ENCODE measurements at regions not wholly inside any gene's neighbourhood (a gene's known extent, or its start where the extent isn't known, plus 50 kb on each side); places are given as distances from the start of the nearest gene placed in this dataset.
A peak's percentile ranks its signal among the peaks of the same experiment; 100 is the strongest.
"Not testable (repeated sequence)": the region's sequence is repeated elsewhere in the genome, so short reads cannot be mapped to it uniquely, and the experiment has no call there.

DNA sequence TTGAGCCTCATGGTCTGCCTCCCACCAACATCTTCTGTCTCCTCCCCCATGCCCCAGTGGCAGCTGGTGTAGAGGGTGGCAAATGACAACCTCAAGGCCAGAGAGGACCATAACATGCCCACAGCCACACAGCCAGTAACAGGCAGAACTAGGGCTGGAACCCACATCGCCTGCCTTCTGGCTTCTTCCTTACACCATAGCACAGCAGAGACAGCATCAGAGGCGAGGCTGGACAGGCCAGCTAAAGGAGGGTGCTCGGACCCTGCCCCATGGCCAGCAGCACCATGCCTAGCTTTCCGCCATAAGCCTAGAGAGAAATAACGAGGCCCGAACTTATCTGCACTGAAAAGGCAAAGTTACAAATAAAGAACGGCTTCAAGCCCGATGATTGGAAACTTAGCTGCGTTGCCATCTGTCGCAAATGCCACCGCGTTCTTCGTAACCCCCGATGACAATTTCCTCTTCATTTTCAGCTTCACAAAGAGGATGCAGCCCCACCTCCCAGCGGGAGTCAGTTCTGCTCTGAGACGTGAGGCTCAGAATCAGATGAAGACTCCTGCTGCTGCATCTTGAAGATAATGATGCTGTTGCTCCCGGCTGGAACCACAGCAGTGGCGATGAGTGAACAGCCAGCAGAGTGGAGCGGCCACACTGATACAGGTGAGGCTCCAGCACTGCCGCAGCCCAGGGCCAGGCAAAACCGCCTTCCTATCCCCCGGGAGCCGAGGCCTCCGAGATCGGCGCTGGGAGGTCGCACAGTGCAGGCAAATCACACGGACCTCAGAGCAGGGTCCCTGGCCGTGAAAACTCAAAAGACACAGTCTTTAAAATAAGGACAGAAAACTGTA lies 73.8 kb upstream of the RTL6 start:
- 88% methylated on average over 29 of the region's 29 CpGs for WGBS
- H3K4me3 ChIP-seq (ENCODE audit: low read length in 2 of 2): no peak overlapping the region
- H3K36me3 ChIP-seq (ENCODE audit: control insufficient read depth in 2 of 2, insufficient read depth in 2 of 2, low read length in 1 of 2): no peaks in the 10 kb centered on the region
- no peak for DNase-seq (ENCODE audit: low read depth in 6 of 9, low spot score in 9 of 9)
- no peaks in the 10 kb centered on the region for H3K4me1 ChIP-seq (ENCODE audit: control insufficient read depth in 2 of 2, insufficient read depth in 2 of 2, low read length in 2 of 2)
- H3K27me3 ChIP-seq (ENCODE audit: control insufficient read depth in 2 of 2, insufficient read depth in 1 of 2, low read length in 1 of 2): peaks cover 0 to 6% of the 10 kb centered on the region in 2 donors
- no peak overlapping the region for H3K27ac ChIP-seq (ENCODE audit: low read depth in 1 of 2, low read length in 1 of 2)
- no peaks in the 10 kb centered on the region for H3K9me3 ChIP-seq (ENCODE audit: control insufficient read depth in 2 of 2, insufficient read depth in 1 of 2, low read length in 1 of 2)

DNA sequence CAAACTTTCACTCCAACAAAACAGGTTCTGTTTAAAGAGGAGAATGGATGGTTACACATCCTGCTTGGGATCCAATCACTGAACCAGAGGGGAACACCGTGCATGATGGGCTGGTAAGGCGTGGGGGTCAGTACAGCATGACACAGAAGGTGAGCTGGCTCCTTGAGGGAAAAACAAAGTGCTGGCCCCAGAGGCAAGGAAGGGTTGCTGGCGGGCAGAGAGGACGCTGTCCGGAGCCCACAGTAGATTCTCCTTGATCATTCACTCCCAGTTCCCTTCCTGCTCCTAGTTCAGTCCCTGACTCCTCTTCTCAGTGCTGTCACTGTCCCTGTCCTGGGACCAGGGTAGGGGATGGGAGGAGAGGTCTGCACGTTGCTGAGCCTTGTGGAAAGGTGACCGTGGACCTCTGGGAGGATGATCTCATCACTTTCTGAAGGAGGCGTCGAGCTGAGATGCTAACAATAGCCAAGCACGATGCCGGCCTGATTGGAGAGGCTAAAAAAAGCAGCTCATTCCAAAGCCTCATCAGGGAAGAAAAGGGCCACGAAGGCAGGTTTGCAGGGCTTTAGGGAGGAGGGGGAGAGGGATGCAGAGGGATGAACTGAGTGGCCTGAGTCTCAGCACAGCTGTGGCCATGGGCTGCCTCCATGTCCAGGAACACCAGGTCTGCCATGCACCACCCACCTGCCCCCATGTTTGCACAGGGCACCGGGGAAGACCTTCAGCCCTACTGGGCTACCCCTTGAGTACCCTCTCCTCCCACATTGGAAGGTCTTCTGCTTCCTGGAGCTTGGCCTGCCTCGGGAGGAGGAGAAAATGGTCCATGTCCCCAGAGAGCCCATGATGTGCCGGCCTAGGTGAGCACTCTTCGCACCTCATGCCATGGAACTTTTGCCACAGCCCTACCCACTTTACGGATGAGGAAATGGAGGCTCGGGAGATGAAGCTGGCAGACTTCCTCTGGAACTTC lies 72.7 kb upstream of the RTL6 start:
- WGBS: 82% methylated on average over 18 of the region's 18 CpGs
- no peak for DNase-seq (ENCODE audit: low read depth in 6 of 9, low spot score in 9 of 9)

DNA sequence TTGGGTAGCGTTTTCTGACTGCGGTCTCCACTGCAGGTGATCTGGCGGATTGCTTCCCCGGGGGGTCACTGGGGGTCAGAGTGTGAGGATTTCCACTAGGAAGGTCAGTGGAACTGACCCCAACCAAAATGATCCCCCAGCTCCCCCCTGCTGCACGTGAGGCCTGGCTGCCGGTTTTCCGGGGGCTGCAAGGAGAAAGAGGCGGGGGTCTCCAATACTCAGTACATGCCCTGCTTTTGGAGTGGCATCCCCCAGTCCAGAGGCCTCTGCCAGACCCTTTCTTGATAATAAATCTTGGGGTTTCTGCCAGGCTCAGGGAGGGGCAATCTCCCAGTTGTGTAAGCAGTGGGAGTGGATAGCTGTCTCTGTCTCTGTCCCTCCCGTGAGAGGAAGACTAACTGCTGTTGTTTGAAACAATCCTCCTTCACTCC lies 71.5 kb upstream of the RTL6 start:
- no peak for DNase-seq (ENCODE audit: low read depth in 6 of 9, low spot score in 9 of 9)
- no peak overlapping the region for H3K4me3 ChIP-seq (ENCODE audit: low read length in 2 of 2)

More for the DNA sequence above, 72.7 kb upstream of the RTL6 start:
- H3K4me1 ChIP-seq (ENCODE audit: control insufficient read depth in 2 of 2, insufficient read depth in 2 of 2, low read length in 2 of 2): no peaks in the 10 kb centered on the region
- peaks cover 0 to 6% of the 10 kb centered on the region in 2 donors for H3K27me3 ChIP-seq (ENCODE audit: control insufficient read depth in 2 of 2, insufficient read depth in 1 of 2, low read length in 1 of 2)
- no peak overlapping the region for H3K27ac ChIP-seq (ENCODE audit: low read depth in 1 of 2, low read length in 1 of 2)
- no peaks in the 10 kb centered on the region for H3K9me3 ChIP-seq (ENCODE audit: control insufficient read depth in 2 of 2, insufficient read depth in 1 of 2, low read length in 1 of 2)
- no peak overlapping the region for H3K4me3 ChIP-seq (ENCODE audit: low read length in 2 of 2)
- H3K36me3 ChIP-seq (ENCODE audit: control insufficient read depth in 2 of 2, insufficient read depth in 2 of 2, low read length in 1 of 2): no peaks in the 10 kb centered on the region

DNA sequence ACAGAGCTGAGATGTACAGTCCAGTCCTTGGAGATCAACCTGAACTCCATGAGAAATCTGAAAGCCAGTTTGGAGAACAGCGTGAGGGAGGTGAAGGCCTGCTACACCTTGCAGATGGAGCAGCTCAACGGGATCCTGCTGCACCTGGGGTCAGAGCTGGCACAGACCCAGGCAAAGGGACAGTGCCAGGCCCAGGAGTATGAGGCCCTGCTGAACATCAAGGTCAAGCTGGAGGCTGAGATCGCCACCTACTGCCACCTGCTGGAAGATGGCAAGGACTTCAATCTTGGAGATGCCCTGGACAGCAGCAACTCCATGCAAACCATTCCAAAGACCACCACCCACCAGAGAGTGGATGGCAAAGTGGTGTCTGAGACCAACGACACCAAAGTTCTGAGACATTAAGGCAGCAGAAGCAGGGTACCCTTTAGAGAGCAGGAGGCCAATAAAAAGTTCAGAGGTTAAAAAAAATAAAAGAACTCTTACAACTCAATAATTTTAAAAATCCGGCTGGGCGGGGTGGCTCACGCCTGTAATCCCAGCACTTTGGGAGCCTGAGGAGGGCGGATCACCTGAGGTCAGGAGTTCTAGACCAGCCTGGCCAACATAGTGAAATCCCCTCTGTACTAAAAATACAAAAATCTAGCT lies 69.9 kb upstream of the RTL6 start:
- peak in 2 of 9 donors; percentile 24 to 31 for DNase-seq (ENCODE audit: low read depth in 6 of 9, low spot score in 9 of 9)
- no peak overlapping the region for H3K27ac ChIP-seq (ENCODE audit: low read depth in 1 of 2, low read length in 1 of 2)
- no peaks in the 10 kb centered on the region for H3K9me3 ChIP-seq (ENCODE audit: control insufficient read depth in 2 of 2, insufficient read depth in 1 of 2, low read length in 1 of 2)
- no peak overlapping the region for H3K4me3 ChIP-seq (ENCODE audit: low read length in 2 of 2)
- H3K36me3 ChIP-seq (ENCODE audit: control insufficient read depth in 2 of 2, insufficient read depth in 2 of 2, low read length in 1 of 2): no peaks in the 10 kb centered on the region
- H3K4me1 ChIP-seq (ENCODE audit: control insufficient read depth in 2 of 2, insufficient read depth in 2 of 2, low read length in 2 of 2): no peaks in the 10 kb centered on the region
- 67% methylated on average over 8 of the region's 8 CpGs for WGBS
- H3K27me3 ChIP-seq (ENCODE audit: control insufficient read depth in 2 of 2, insufficient read depth in 1 of 2, low read length in 1 of 2): peaks cover 0 to 2% of the 10 kb centered on the region in 2 donors

More for the DNA sequence above, 71.5 kb upstream of the RTL6 start:
- Histone ChIP-seq H3K9me3 (ENCODE audit: control insufficient read depth in 2 of 2, insufficient read depth in 1 of 2, low read length in 1 of 2) (no peaks in the 10 kb centered on the region), H3K36me3 (ENCODE audit: control insufficient read depth in 2 of 2, insufficient read depth in 2 of 2, low read length in 1 of 2) (no peaks in the 10 kb centered on the region), H3K27ac (ENCODE audit: low read depth in 1 of 2, low read length in 1 of 2) (no peak overlapping the region), H3K4me1 (ENCODE audit: control insufficient read depth in 2 of 2, insufficient read depth in 2 of 2, low read length in 2 of 2) (no peaks in the 10 kb centered on the region), H3K27me3 (ENCODE audit: control insufficient read depth in 2 of 2, insufficient read depth in 1 of 2, low read length in 1 of 2) (peaks cover 0 to 2% of the 10 kb centered on the region in 2 donors)
- 94% methylated on average over 9 of the region's 9 CpGs for WGBS

DNA sequence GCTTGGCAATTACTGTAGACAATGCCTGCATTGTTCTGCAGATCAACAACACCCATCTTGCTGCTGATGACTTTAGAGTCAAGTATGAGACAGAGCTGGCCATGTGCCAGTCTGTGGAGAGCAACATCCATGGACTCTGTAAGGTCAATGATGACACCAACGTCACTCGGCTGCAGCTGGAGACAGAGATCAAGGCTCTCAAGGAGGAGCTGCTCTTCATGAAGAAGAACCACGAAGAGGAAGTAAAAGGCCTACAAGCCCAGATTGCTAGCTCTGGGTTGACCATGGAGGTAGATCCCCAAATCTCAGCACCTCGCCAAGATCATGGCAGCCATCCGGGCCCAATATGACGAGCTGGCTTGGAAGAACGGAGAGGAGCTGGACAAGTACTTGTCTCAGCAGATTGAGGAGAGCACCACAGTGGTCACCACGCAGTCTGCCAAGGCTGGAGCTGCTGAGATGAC lies 69.4 kb upstream of the RTL6 start:
- H3K4me1 ChIP-seq (ENCODE audit: control insufficient read depth in 2 of 2, insufficient read depth in 2 of 2, low read length in 2 of 2); H3K27ac ChIP-seq (ENCODE audit: low read depth in 1 of 2, low read length in 1 of 2); H3K27me3 ChIP-seq (ENCODE audit: control insufficient read depth in 2 of 2, insufficient read depth in 1 of 2, low read length in 1 of 2); H3K36me3 ChIP-seq (ENCODE audit: control insufficient read depth in 2 of 2, insufficient read depth in 2 of 2, low read length in 1 of 2); DNase-seq (ENCODE audit: low read depth in 6 of 9, low spot score in 9 of 9); H3K4me3 ChIP-seq (ENCODE audit: low read length in 2 of 2); H3K9me3 ChIP-seq (ENCODE audit: control insufficient read depth in 2 of 2, insufficient read depth in 1 of 2, low read length in 1 of 2): not testable (repeated sequence)
- WGBS: 88% methylated on average over 8 of the region's 8 CpGs

DNA sequence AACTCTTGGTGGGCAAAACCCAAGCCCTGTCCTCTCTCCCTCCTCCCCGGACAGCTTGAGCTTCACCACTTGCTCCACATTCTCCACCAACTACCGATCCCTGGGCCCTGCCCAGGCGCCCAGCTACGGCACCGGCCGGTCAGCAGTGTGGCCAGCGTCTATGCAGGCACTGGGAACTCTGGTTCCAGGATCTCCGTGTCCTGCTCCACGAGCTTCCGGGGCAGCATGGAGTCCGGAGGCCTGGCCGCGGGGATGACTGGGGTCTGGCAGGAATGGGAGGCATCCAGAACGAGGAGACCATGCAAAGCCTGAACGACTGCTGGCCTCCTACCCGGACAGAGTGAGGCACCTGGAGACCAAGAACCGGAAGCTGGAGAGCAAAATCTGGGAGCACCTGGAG lies 68.9 kb upstream of the RTL6 start:
- WGBS: 91% methylated on average over 17 of the region's 17 CpGs
- H3K9me3 ChIP-seq (ENCODE audit: control insufficient read depth in 2 of 2, insufficient read depth in 1 of 2, low read length in 1 of 2): no peaks in the 10 kb centered on the region
- peaks cover 0 to 2% of the 10 kb centered on the region in 2 donors for H3K27me3 ChIP-seq (ENCODE audit: control insufficient read depth in 2 of 2, insufficient read depth in 1 of 2, low read length in 1 of 2)
- H3K4me3 ChIP-seq (ENCODE audit: low read length in 2 of 2): no peak overlapping the region
- H3K36me3 ChIP-seq (ENCODE audit: control insufficient read depth in 2 of 2, insufficient read depth in 2 of 2, low read length in 1 of 2): no peaks in the 10 kb centered on the region
- H3K27ac ChIP-seq (ENCODE audit: low read depth in 1 of 2, low read length in 1 of 2): no peak overlapping the region
- no peak for DNase-seq (ENCODE audit: low read depth in 6 of 9, low spot score in 9 of 9)
- H3K4me1 ChIP-seq (ENCODE audit: control insufficient read depth in 2 of 2, insufficient read depth in 2 of 2, low read length in 2 of 2): no peaks in the 10 kb centered on the region

DNA sequence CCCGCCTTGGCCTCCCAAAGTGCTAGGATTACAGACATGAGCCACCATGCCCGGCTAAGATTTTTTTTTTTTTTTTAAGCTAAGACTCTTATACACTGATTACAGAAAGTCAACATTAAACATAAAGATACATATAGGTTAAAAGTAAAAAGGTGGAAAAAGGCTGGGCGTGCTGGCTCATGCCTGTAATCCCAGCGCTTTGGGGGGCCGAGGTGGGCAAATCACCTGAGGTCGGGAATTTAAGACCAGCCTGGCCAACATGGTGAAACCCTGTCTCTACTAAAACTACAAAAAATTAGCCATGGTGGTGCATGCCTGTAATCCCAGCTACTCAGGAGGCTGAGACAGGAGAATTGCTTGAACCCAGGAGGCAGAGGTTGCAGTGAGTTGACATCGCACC lies 64.6 kb upstream of the RTL6 start:
- H3K27ac ChIP-seq (ENCODE audit: low read depth in 1 of 2, low read length in 1 of 2); H3K4me3 ChIP-seq (ENCODE audit: low read length in 2 of 2); H3K4me1 ChIP-seq (ENCODE audit: control insufficient read depth in 2 of 2, insufficient read depth in 2 of 2, low read length in 2 of 2); DNase-seq (ENCODE audit: low read depth in 6 of 9, low spot score in 9 of 9); H3K27me3 ChIP-seq (ENCODE audit: control insufficient read depth in 2 of 2, insufficient read depth in 1 of 2, low read length in 1 of 2); H3K36me3 ChIP-seq (ENCODE audit: control insufficient read depth in 2 of 2, insufficient read depth in 2 of 2, low read length in 1 of 2); H3K9me3 ChIP-seq (ENCODE audit: control insufficient read depth in 2 of 2, insufficient read depth in 1 of 2, low read length in 1 of 2): not testable (repeated sequence)
- 95% methylated on average over 7 of the region's 7 CpGs for WGBS

DNA sequence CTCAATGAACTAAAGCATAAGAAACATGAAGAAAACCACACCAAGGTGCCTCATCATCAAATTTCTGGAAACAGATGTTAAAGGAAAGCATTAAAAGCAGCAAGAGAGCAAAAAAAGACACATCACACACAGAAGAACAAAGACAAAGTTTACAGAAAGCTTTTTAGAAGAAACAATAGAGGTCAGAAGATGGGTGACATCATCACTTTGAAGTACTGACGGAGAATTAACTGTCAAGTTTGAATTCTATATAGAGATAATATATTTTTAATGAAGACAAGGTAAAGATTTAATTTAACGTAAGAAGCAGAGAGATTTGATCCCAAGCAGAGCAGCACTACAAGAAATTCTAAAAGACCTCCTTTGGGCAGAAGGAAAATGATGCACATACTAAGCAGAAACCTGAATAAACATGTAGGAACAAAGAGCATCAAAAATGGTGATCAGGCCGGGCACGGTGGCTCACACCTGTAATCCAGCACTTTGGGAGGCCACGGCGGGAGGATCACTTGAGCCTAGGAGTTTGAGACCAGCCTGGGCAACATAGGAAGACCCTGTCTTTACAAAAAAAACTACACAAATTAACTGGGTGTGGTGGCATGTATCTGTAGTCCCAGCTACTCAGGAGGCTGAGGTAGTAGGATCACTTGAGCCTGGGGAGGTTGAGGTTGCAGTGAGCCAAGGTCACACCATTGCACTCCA lies 63.3 kb upstream of the RTL6 start:
- Histone ChIP-seq H3K27ac (ENCODE audit: low read depth in 1 of 2, low read length in 1 of 2) (no peak overlapping the region), H3K4me3 (ENCODE audit: low read length in 2 of 2) (no peak overlapping the region), H3K27me3 (ENCODE audit: control insufficient read depth in 2 of 2, insufficient read depth in 1 of 2, low read length in 1 of 2) (no peaks in the 10 kb centered on the region), H3K36me3 (ENCODE audit: control insufficient read depth in 2 of 2, insufficient read depth in 2 of 2, low read length in 1 of 2) (no peaks in the 10 kb centered on the region), H3K9me3 (ENCODE audit: control insufficient read depth in 2 of 2, insufficient read depth in 1 of 2, low read length in 1 of 2) (no peaks in the 10 kb centered on the region), H3K4me1 (ENCODE audit: control insufficient read depth in 2 of 2, insufficient read depth in 2 of 2, low read length in 2 of 2) (no peaks in the 10 kb centered on the region)
- 76% methylated on average over 6 of the region's 6 CpGs for WGBS
- peak in 2 of 9 donors; percentile 15 to 47 for DNase-seq (ENCODE audit: low read depth in 6 of 9, low spot score in 9 of 9)

Measured in thymus (tissue), 11 donors.